ENCODE measurements at regions not wholly inside any gene's neighbourhood (a gene's known extent, or its start where the extent isn't known, plus 50 kb on each side); places are given as distances from the start of the nearest gene placed in this dataset.

DNA sequence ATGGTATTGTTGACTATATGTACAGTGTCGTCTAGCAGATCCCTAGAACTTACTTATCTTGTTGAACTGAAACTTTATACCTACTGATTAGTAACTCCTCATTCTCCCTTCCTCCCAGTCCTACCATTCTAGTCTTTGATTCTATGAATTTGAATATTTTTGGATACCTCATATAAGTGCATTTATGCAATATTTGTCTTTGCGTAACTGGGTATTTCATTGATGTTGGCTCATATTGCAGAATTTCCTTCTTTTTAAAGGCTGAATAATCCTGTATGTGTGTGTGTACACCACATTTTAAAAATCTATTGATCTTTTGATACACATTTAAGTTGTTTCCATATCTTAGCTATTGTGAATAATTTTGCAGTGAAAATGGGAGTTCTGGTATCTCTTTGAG lies 119.9 kb downstream of the SOX4 start:
- Histone ChIP-seq H3K9me3 (ENCODE audit: severe bottlenecking) (no peaks in the 10 kb centered on the region), H3K4me1 (ENCODE audit: insufficient read depth, poor library complexity, severe bottlenecking) (no peaks in the 10 kb centered on the region), H3K36me3 (ENCODE audit: low read depth) (no peaks in the 10 kb centered on the region), H3K27ac (ENCODE audit: poor library complexity, severe bottlenecking) (no peak overlapping the region), H3K27me3 (ENCODE audit: insufficient read depth, poor library complexity, severe bottlenecking) (no peaks in the 10 kb centered on the region), H3K4me3 (ENCODE audit: severe bottlenecking) (no peak overlapping the region)
- TF ChIP-seq, protein P1, sequence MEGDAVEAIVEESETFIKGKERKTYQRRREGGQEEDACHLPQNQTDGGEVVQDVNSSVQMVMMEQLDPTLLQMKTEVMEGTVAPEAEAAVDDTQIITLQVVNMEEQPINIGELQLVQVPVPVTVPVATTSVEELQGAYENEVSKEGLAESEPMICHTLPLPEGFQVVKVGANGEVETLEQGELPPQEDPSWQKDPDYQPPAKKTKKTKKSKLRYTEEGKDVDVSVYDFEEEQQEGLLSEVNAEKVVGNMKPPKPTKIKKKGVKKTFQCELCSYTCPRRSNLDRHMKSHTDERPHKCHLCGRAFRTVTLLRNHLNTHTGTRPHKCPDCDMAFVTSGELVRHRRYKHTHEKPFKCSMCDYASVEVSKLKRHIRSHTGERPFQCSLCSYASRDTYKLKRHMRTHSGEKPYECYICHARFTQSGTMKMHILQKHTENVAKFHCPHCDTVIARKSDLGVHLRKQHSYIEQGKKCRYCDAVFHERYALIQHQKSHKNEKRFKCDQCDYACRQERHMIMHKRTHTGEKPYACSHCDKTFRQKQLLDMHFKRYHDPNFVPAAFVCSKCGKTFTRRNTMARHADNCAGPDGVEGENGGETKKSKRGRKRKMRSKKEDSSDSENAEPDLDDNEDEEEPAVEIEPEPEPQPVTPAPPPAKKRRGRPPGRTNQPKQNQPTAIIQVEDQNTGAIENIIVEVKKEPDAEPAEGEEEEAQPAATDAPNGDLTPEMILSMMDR (IDR thresholded peaks at IDR 0.05; ENCODE audit: poor library complexity, severe bottlenecking): no peak
- no peak for ATAC-seq (ENCODE audit: low read depth)
- DNase-seq (ENCODE audit: low spot score): no peak

DNA sequence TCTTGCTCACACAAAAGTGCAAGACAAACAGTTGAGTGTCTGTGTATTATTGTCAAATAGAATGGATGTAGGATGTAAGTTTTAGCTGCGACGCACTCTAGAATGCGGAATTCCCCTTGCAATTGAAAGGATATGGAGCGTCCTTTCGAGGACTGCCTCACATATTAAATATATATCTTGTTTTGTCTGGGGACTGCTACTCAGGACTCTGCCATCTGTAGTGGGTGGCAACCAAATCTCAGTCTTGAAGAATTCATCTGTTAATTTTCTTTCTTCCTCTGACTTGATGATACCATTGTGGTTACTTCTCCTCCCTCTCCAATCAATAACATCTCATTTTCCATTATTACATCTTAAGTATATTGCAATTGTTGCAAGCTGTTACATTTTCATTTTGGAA lies 121.6 kb downstream of the SOX4 start:
- Histone ChIP-seq H3K27ac (ENCODE audit: poor library complexity, severe bottlenecking) (no peak overlapping the region), H3K4me1 (ENCODE audit: insufficient read depth, poor library complexity, severe bottlenecking) (no peaks in the 10 kb centered on the region), H3K27me3 (ENCODE audit: insufficient read depth, poor library complexity, severe bottlenecking) (no peaks in the 10 kb centered on the region), H3K9me3 (ENCODE audit: severe bottlenecking) (no peaks in the 10 kb centered on the region), H3K36me3 (ENCODE audit: low read depth) (no peaks in the 10 kb centered on the region), H3K4me3 (ENCODE audit: severe bottlenecking) (no peak overlapping the region)
- TF ChIP-seq, protein P1 (IDR thresholded peaks at IDR 0.05; ENCODE audit: poor library complexity, severe bottlenecking): no peak
- no peak for ATAC-seq (ENCODE audit: low read depth)
- DNase-seq (ENCODE audit: low spot score): no peak

DNA sequence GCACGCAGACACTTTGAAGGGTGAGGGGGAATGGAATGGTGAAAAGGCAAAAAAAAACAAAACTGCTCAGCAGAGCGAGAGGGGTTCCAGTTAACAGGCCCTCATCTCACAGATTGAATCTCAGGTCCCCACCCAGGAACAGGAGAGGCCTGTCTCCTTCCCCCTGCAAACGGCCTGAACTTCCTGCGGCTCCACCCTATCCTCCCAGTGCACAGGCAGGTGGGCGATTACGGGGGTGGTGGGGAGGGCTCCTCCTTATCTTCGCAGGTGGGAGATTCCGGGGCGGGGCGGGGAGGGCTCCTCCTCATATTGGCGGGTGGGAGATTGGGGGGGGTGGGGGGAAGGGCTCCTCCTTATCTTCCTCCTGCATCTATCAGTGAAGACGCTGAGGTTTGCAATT lies 129.0 kb downstream of the SOX4 start:
- Histone ChIP-seq H3K27ac (ENCODE audit: poor library complexity, severe bottlenecking) (no peak overlapping the region), H3K4me3 (ENCODE audit: severe bottlenecking) (no peak overlapping the region), H3K27me3 (ENCODE audit: insufficient read depth, poor library complexity, severe bottlenecking) (no peaks in the 10 kb centered on the region), H3K9me3 (ENCODE audit: severe bottlenecking) (no peaks in the 10 kb centered on the region), H3K4me1 (ENCODE audit: insufficient read depth, poor library complexity, severe bottlenecking) (no peaks in the 10 kb centered on the region), H3K36me3 (ENCODE audit: low read depth) (no peaks in the 10 kb centered on the region)
- TF ChIP-seq, protein P1 (IDR thresholded peaks at IDR 0.05; ENCODE audit: poor library complexity, severe bottlenecking): no peak
- no peak for DNase-seq (ENCODE audit: low spot score)
- ATAC-seq (ENCODE audit: low read depth): no peak

DNA sequence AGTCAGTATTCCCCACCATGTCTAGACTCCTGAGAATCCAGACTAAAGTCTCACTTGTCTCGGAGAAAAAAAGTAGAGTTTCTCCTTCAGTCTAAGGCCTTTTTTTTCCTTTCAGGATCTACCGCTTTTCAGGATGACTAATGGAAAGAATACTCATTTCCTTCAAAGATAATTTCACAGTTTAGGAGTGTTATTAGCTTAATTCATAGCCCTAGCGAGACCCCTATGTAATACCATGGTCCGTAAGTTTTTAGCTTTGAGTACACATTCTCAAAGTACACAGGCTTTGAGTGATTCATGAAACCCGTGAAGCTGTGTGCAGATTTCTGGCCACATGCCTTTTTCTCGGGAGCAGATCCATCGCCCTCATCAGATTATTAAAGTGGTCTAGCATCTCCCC lies 133.1 kb downstream of the SOX4 start:
- H3K27me3 ChIP-seq (ENCODE audit: insufficient read depth, poor library complexity, severe bottlenecking): no peaks in the 10 kb centered on the region
- H3K4me3 ChIP-seq (ENCODE audit: severe bottlenecking): no peak overlapping the region
- DNase-seq (ENCODE audit: low spot score): no peak
- TF ChIP-seq, protein P1 (IDR thresholded peaks at IDR 0.05; ENCODE audit: poor library complexity, severe bottlenecking): no peak
- H3K27ac ChIP-seq (ENCODE audit: poor library complexity, severe bottlenecking): no peak overlapping the region
- H3K36me3 ChIP-seq (ENCODE audit: low read depth): no peaks in the 10 kb centered on the region
- no peaks in the 10 kb centered on the region for H3K9me3 ChIP-seq (ENCODE audit: severe bottlenecking)
- peaks cover 5% of the 10 kb centered on the region for H3K4me1 ChIP-seq (ENCODE audit: insufficient read depth, poor library complexity, severe bottlenecking)
- ATAC-seq (ENCODE audit: low read depth): no peak

DNA sequence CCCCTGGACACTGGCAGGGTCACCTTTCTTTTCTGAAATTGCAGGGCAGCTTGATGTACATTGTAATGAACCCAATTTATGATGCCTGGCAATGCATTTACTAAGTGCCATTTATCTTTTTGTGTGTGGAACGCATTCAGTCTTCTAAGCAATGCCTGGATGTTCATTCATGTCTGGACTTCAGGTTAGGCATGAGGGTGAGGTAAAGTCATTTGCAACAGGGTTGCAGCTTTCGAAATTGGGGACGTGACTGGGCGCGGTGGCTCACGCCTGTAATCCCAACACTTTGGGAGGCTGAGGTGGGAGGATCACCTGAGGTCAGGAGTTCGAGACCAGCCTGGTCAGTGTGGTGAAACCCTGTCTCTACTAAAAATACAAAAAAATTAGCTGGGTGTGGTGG lies 134.6 kb downstream of the SOX4 start:
- ATAC-seq (ENCODE audit: low read depth) (no peak), DNase-seq (ENCODE audit: low spot score) (no peak)
- TF ChIP-seq, protein P1 (IDR thresholded peaks at IDR 0.05; ENCODE audit: poor library complexity, severe bottlenecking): no peak
- Histone ChIP-seq H3K9me3 (ENCODE audit: severe bottlenecking) (no peaks in the 10 kb centered on the region), H3K36me3 (ENCODE audit: low read depth) (no peaks in the 10 kb centered on the region), H3K27me3 (ENCODE audit: insufficient read depth, poor library complexity, severe bottlenecking) (no peaks in the 10 kb centered on the region), H3K27ac (ENCODE audit: poor library complexity, severe bottlenecking) (no peak overlapping the region), H3K4me3 (ENCODE audit: severe bottlenecking) (no peak overlapping the region), H3K4me1 (ENCODE audit: insufficient read depth, poor library complexity, severe bottlenecking) (peaks cover 17% of the 10 kb centered on the region)

Data from RWPE2 (cell line).